GM19023 (cell line): ENCODE measurements at regions not wholly inside any gene's neighbourhood (a gene's known extent, or its start where the extent isn't known, plus 50 kb on each side); places are given as distances from the start of the nearest gene placed in this dataset.
"Not testable (repeated sequence)": the region's sequence is repeated elsewhere in the genome, so short reads cannot be mapped to it uniquely, and the experiment has no call there.

ENCODE experiments used
- ATAC-seq: cut with Tn5 transposase; IDR thresholded peaks from one replicate; pipeline ENCODE4 v1.9.1; 2021; ENCODE audit warnings: mild to moderate bottlenecking, moderate library complexity; ENCODE audit not compliant: unreplicated experiment

GRCh38 chr5:138649316-138649720, 74.1 kb upstream of the HSPA9 start:
- no peak for ATAC-seq

GRCh38 chr5:138648841-138649240, 73.6 kb upstream of the HSPA9 start:
- no peak for ATAC-seq

- no peak for ATAC-seq
Measured at GRCh38 chr5:138647794-138648410, 72.7 kb upstream of the HSPA9 start.

- ATAC-seq = no peak
Measured at GRCh38 chr5:138647261-138647788, 72.1 kb upstream of the HSPA9 start.

- ATAC-seq = no peak
Measured at GRCh38 chr5:138646671-138647070, 71.5 kb upstream of the HSPA9 start.

GRCh38 chr5:138645778-138646575, 70.8 kb upstream of the HSPA9 start:
- ATAC-seq = no peak

GRCh38 chr5:138643040-138643791, 68.0 kb upstream of the HSPA9 start:
- ATAC-seq = no peak

GRCh38 chr5:138641547-138642298, 66.5 kb upstream of the HSPA9 start:
- no peak for ATAC-seq

GRCh38 chr5:138640646-138641254, 65.5 kb upstream of the HSPA9 start:
- no peak for ATAC-seq

- ATAC-seq = no peak
Measured at GRCh38 chr5:138640138-138640537, 64.9 kb upstream of the HSPA9 start.

- no peak for ATAC-seq
Measured at GRCh38 chr5:138639326-138639725, 64.1 kb upstream of the HSPA9 start.

GRCh38 chr5:138637256-138637655, 62.1 kb upstream of the HSPA9 start:
- ATAC-seq = no peak

- ATAC-seq = no peak
Measured at GRCh38 chr5:138636398-138636944, 61.3 kb upstream of the HSPA9 start.

GRCh38 chr5:138635708-138636107, 60.5 kb upstream of the HSPA9 start:
- ATAC-seq = no peak

GRCh38 chr5:138635265-138635664, 60.1 kb upstream of the HSPA9 start:
- no peak for ATAC-seq

- ATAC-seq = not testable (repeated sequence)
Measured at GRCh38 chr5:138634804-138635203, 59.6 kb upstream of the HSPA9 start.

- no peak for ATAC-seq
Measured at GRCh38 chr5:138632900-138633489, 57.8 kb upstream of the HSPA9 start.

GRCh38 chr5:138631096-138631928, 56.1 kb upstream of the HSPA9 start:
- ATAC-seq = no peak

- ATAC-seq = no peak
Measured at GRCh38 chr5:138629392-138629791, 54.2 kb upstream of the HSPA9 start.
